ENCODE measurements at regions not wholly inside any gene's neighbourhood (a gene's known extent, or its start where the extent isn't known, plus 50 kb on each side); places are given as distances from the start of the nearest gene placed in this dataset.

DNA sequence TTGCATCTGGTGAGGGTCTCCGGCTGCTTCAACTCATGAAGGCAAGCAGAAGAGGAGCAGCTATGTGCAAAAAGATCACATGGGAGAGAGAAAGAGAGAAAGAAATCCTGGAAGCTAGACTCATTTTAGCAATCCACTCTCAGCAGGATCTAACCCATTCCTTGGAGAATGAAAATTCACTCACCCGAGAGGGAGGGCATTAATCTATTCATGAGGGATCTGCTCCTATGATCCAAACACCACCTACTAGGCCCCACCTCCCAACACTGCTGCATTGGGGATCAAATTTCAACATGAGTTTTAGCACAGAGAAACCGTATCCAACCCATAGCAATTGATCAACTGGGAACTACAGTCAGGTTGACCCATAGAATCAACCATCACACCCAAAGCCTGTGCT is 98.1 kb upstream of the SV2C start:
- TF ChIP-seq, protein P1, sequence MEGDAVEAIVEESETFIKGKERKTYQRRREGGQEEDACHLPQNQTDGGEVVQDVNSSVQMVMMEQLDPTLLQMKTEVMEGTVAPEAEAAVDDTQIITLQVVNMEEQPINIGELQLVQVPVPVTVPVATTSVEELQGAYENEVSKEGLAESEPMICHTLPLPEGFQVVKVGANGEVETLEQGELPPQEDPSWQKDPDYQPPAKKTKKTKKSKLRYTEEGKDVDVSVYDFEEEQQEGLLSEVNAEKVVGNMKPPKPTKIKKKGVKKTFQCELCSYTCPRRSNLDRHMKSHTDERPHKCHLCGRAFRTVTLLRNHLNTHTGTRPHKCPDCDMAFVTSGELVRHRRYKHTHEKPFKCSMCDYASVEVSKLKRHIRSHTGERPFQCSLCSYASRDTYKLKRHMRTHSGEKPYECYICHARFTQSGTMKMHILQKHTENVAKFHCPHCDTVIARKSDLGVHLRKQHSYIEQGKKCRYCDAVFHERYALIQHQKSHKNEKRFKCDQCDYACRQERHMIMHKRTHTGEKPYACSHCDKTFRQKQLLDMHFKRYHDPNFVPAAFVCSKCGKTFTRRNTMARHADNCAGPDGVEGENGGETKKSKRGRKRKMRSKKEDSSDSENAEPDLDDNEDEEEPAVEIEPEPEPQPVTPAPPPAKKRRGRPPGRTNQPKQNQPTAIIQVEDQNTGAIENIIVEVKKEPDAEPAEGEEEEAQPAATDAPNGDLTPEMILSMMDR (tag by site-specific recombination; IDR thresholded peaks at IDR 0.05) = no peak
- TF ChIP-seq, protein P2, sequence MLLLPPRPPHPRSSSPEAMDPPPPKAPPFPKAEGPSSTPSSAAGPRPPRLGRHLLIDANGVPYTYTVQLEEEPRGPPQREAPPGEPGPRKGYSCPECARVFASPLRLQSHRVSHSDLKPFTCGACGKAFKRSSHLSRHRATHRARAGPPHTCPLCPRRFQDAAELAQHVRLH (tag by site-specific recombination; IDR thresholded peaks at IDR 0.05) = no peak
- TF ChIP-seq, protein P3, sequence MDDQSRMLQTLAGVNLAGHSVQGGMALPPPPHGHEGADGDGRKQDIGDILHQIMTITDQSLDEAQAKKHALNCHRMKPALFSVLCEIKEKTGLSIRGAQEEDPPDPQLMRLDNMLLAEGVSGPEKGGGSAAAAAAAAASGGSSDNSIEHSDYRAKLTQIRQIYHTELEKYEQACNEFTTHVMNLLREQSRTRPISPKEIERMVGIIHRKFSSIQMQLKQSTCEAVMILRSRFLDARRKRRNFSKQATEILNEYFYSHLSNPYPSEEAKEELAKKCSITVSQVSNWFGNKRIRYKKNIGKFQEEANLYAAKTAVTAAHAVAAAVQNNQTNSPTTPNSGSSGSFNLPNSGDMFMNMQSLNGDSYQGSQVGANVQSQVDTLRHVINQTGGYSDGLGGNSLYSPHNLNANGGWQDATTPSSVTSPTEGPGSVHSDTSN (CRISPR knock-in tag; IDR thresholded peaks at IDR 0.05) = no peak
- no peak for TF ChIP-seq ZNF555 (tag by site-specific recombination; conservative IDR thresholded peaks at IDR 0.05)
- TF ChIP-seq RBAK (tag by site-specific recombination; IDR thresholded peaks at IDR 0.05) = no peak
- TF ChIP-seq HOXA7 (CRISPR knock-in tag; IDR thresholded peaks at IDR 0.05; ENCODE audit: borderline replicate concordance) = no peak
- TF ChIP-seq IKZF3 (tag by site-specific recombination; IDR thresholded peaks at IDR 0.05) = no peak
- no peak for TF ChIP-seq ZNF239 (tag by site-specific recombination; IDR thresholded peaks at IDR 0.05)
- no peak for TF ChIP-seq ZNF211 (tag by site-specific recombination; IDR thresholded peaks at IDR 0.05; ENCODE audit: low read depth)
- no peak for TF ChIP-seq ZNF274 (IDR thresholded peaks at IDR 0.05; ENCODE audit: low read length)
- no peak for TF ChIP-seq ZNF274 (tag by site-specific recombination; IDR thresholded peaks at IDR 0.05; ENCODE audit: borderline replicate concordance)
